HepG2 (cell line): ENCODE measurements at regions not wholly inside any gene's neighbourhood (a gene's known extent, or its start where the extent isn't known, plus 50 kb on each side); places are given as distances from the start of the nearest gene placed in this dataset.

Experiments used
- ATAC-seq: fragments of 200-7000 bp; cut with Tn5 transposase; 3 replicates; pipeline ENCODE4 v1.9.1; 2020; ENCODE audit warnings: mild to moderate bottlenecking, moderate library complexity
- BruUV-seq: library from RNA; stranded (reverse); fragments of 400-500 nt; replicated peaks from 2 replicates; lab custom pipeline; 2021; lab: Mats Ljungman, UMichigan
- CTCF ChIA-PET: fragments of 300-600 bp; formaldehyde crosslinking; extraction: SDS; loops from one replicate; lab custom pipeline; 2021; ENCODE audit warnings: low total read pairs, inconsistent platforms, low intra/inter-chr PET ratio; lab: Yijun Ruan, JAX
- POLR2A ChIA-PET: fragments of 350-600 bp; sonication (Branson Sonifier 250); formaldehyde crosslinking; loops from one replicate; lab custom pipeline; 2020; ENCODE audit warnings: antibody characterized with exemption, inconsistent platforms; lab: Yijun Ruan, JAX
- DNase-seq: peaks from one replicate; pipeline ENCODE4 v3.0.0-alpha.2; 2015; ENCODE audit warnings: low spot score
- FAIRE-seq: peaks from 3 replicates; lab custom pipeline; 2011; peaks lifted over from hg19 to GRCh38; lab: Jason Lieb, UNC
- H2AFZ ChIP-seq: one replicate; pipeline ENCODE4 v1.6.1; 2011; ENCODE audit warnings: low read length, inconsistent platforms
- H3K27ac ChIP-seq: fragments of 300-600 bp; 3 replicates; pipeline ENCODE4 v1.8.0; 2011; ENCODE audit warnings: mixed run types, mild to moderate bottlenecking, mixed read lengths, low read length, inconsistent platforms; ENCODE audit not compliant: insufficient read depth; ENCODE audit errors: extremely low read length
- H3K27me3 ChIP-seq, 2 experiments: fragments of 200-600 bp in 1 of 2; 2 replicates in 1 of 2; 3 replicates in 1 of 2; pipeline versions ENCODE4 v1.6.0 to v1.8.0; 2011; ENCODE audit warnings: low read length in 2 of 2, mild to moderate bottlenecking in 2 of 2, moderate library complexity in 2 of 2, inconsistent platforms in 1 of 2; ENCODE audit not compliant: insufficient read depth in 2 of 2, control insufficient read depth in 1 of 2
- H3K36me3 ChIP-seq, 2 experiments: fragments of 200-600 bp in 1 of 2; replicated peaks in 1 of 2; 2 replicates in 1 of 2; 3 replicates in 1 of 2; pipeline versions ENCODE4 v1.5.1 to v1.8.0; 2011; ENCODE audit warnings: low read length in 2 of 2, inconsistent platforms in 1 of 2; ENCODE audit not compliant: insufficient read depth in 2 of 2, control insufficient read depth in 1 of 2
- H3K4me1 ChIP-seq: 2 replicates; pipeline ENCODE4 v1.5.1; 2012; ENCODE audit warnings: low read length, inconsistent platforms; ENCODE audit not compliant: insufficient read depth
- H3K4me2 ChIP-seq: 2 replicates; pipeline ENCODE4 v1.6.0; 2011; ENCODE audit warnings: low read depth, low read length, inconsistent platforms
- H3K4me3 ChIP-seq, 3 experiments: fragments of 200-600 bp in 1 of 3; sonication (generic), shearing (Covaris generic) in 1 of 3; replicated peaks in 1 of 3; 2 replicates each; pipeline ENCODE4 v1.5.1; 2011 to 2016; ENCODE audit warnings: low read length in 3 of 3, inconsistent platforms in 2 of 3, low read depth in 2 of 3, mild to moderate bottlenecking in 2 of 3, control low read depth in 1 of 3, mixed read lengths in 1 of 3; ENCODE audit not compliant: insufficient read depth in 1 of 3
- H3K79me2 ChIP-seq: one replicate; pipeline ENCODE4 v1.6.1; 2011; ENCODE audit warnings: low read length, inconsistent platforms; ENCODE audit not compliant: insufficient read depth
- H3K9ac ChIP-seq: 2 replicates; pipeline ENCODE4 v1.6.0; 2011; ENCODE audit warnings: mild to moderate bottlenecking, low read depth, low read length, inconsistent platforms; ENCODE audit not compliant: insufficient read depth
- H3K9me3 ChIP-seq: 2 replicates; pipeline ENCODE4 v1.5.1; 2012; ENCODE audit warnings: mild to moderate bottlenecking, low read length
- H4K20me1 ChIP-seq: 2 replicates; pipeline ENCODE4 v1.6.0; 2011; ENCODE audit warnings: inconsistent platforms, mild to moderate bottlenecking, low read length, moderate library complexity; ENCODE audit not compliant: insufficient read depth
- BHLHE40 ChIP-seq: IDR thresholded peaks from 2 replicates; pipeline ENCODE4 v1.6.1; 2011; ENCODE audit warnings: low read length, improper control_type of control experiment
- KLF11 ChIP-seq: IDR thresholded peaks from 2 replicates; pipeline ENCODE4 v1.6.1; 2016; ENCODE audit warnings: missing compliant biosample characterization
- NONO ChIP-seq, 2 experiments: fragments of 450-650 bp in 1 of 2; sonication (generic) in 1 of 2; formaldehyde crosslinking in 1 of 2; IDR thresholded peaks in 1 of 2; conservative IDR thresholded peaks in 1 of 2; 2 replicates each; pipeline versions ENCODE4 v1.6.1 to v1.8.0; 2017 to 2022; ENCODE audit warnings: mild to moderate bottlenecking in 1 of 2, missing genetic modification reagents in 1 of 2, moderate library complexity in 1 of 2
- PREB ChIP-seq: sonication (generic); formaldehyde crosslinking; IDR thresholded peaks from 2 replicates; pipeline ENCODE4 v1.4.0; 2020; ENCODE audit warnings: missing genetic modification reagents
- RARG ChIP-seq: sonication (generic); formaldehyde crosslinking; IDR thresholded peaks from 2 replicates; pipeline ENCODE4 v1.4.0; 2020; ENCODE audit warnings: low read depth, mild to moderate bottlenecking, missing genetic modification reagents
- RCOR2 ChIP-seq: IDR thresholded peaks from 2 replicates; pipeline ENCODE4 v1.6.1; 2016; ENCODE audit warnings: missing biosample characterization, missing genetic modification reagents
- RNF2 ChIP-seq: fragments of 450-650 bp; conservative IDR thresholded peaks from 2 replicates; pipeline ENCODE4 v1.6.1; 2016; ENCODE audit warnings: low read depth
- SNAI1 ChIP-seq: sonication (generic); formaldehyde crosslinking; IDR thresholded peaks from 2 replicates; pipeline ENCODE4 v1.5.0; 2020; ENCODE audit warnings: mild to moderate bottlenecking, missing genetic modification reagents, borderline replicate concordance
- THRA ChIP-seq: sonication (generic); formaldehyde crosslinking; IDR thresholded peaks from 2 replicates; pipeline ENCODE4 v1.4.0; 2020; ENCODE audit warnings: missing genetic modification reagents, borderline replicate concordance
- ZFP62 ChIP-seq: sonication (generic); formaldehyde crosslinking; IDR thresholded peaks from 2 replicates; pipeline ENCODE4 v1.4.0; 2020; ENCODE audit warnings: missing genetic modification reagents
- ZMAT5 ChIP-seq: sonication (generic); formaldehyde crosslinking; IDR thresholded peaks from 2 replicates; pipeline ENCODE4 v1.5.0; 2020; ENCODE audit warnings: mild to moderate bottlenecking, low read depth, missing genetic modification reagents, borderline replicate concordance
- ZNF569 ChIP-seq: sonication (generic); formaldehyde crosslinking; IDR thresholded peaks from 2 replicates; pipeline ENCODE4 v1.5.0; 2020; ENCODE audit warnings: mild to moderate bottlenecking, missing genetic modification reagents, moderate library complexity, borderline replicate concordance
- ZNF629 ChIP-seq: sonication (generic); formaldehyde crosslinking; conservative IDR thresholded peaks from 2 replicates; pipeline ENCODE4 v1.5.0; 2020; ENCODE audit warnings: missing genetic modification reagents
- ZNF639 ChIP-seq: conservative IDR thresholded peaks from 2 replicates; pipeline ENCODE4 v1.6.1; 2018; ENCODE audit warnings: missing genetic modification reagents
- WGBS: methylation state at CpG from one replicate; pipeline ENCODE4 v1.1.6; 2017; ENCODE audit warnings: low lambda C conversion rate; 5-methylcytosine and 5-hydroxymethylcytosine counted together
- in situ Hi-C: cut with HindIII; loops from 2 replicates; pipeline ENCODE4 v1.10.0; 2017; ENCODE audit warnings: low pct_unique_long_range_greater_than_20kb; ENCODE audit not compliant: extremely low pct_ligation_motif_present
- intact Hi-C: fragments of 100-400 bp; cut with micrococcal nuclease; formaldehyde crosslinking; loops from one replicate; pipeline ENCODE4 v1.10.0; 2022; ENCODE audit not compliant: unreplicated experiment
- TF ChIP-seq, protein P1 (sequence below): IDR thresholded peaks from 2 replicates; pipeline ENCODE4 v1.6.1; 2016; ENCODE audit warnings: low read depth
- TF ChIP-seq, protein P2 (sequence below): sonication (generic); formaldehyde crosslinking; conservative IDR thresholded peaks from 2 replicates; pipeline ENCODE4 v1.4.0; 2020; ENCODE audit warnings: missing genetic modification reagents
- TF ChIP-seq, protein P3 (sequence below): sonication (generic); formaldehyde crosslinking; IDR thresholded peaks from 2 replicates; pipeline ENCODE4 v1.4.0; 2020; ENCODE audit warnings: mild to moderate bottlenecking, missing genetic modification reagents

- TF ChIP-seq ZNF639 (CRISPR knock-in tag), result no peak
- no peak for TF ChIP-seq RCOR2 (CRISPR knock-in tag)
- TF ChIP-seq, protein P1, sequence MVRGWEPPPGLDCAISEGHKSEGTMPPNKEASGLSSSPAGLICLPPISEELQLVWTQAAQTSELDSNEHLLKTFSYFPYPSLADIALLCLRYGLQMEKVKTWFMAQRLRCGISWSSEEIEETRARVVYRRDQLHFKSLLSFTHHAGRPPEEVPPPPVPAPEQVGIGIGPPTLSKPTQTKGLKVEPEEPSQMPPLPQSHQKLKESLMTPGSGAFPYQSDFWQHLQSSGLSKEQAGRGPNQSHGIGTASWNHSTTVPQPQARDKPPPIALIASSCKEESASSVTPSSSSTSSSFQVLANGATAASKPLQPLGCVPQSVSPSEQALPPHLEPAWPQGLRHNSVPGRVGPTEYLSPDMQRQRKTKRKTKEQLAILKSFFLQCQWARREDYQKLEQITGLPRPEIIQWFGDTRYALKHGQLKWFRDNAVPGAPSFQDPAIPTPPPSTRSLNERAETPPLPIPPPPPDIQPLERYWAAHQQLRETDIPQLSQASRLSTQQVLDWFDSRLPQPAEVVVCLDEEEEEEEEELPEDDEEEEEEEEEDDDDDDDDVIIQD (CRISPR knock-in tag), result no peak
- TF ChIP-seq ZMAT5 (CRISPR knock-in tag), result no peak
- TF ChIP-seq THRA (CRISPR knock-in tag), result no peak
- TF ChIP-seq, all 625 proteins: peak for 0
These were observed 181.5 kb upstream of the MGAT5 start (continued) for GRCh38 chr2:134072341-134072740.

DNA sequence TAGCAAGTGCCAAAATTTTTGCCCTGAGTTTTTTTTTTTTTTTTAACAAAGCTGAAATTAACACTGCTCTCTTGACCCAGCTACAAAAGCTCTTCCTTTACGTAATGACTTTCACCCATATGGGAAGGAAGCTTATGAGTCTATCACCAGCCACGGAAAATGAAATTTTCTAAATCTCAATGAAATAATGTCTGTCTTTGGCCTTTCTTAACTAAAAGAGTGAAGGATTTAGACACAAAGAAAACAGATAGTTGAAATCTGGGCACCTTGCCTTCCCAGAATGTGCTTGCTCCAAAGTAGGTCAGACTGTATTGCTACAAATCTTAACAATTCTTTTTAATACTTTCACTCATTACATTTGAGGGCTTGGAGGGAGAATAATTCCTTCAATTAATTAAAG lies 180.8 kb upstream of the MGAT5 start:
- no peak for FAIRE-seq
- TF ChIP-seq RARG (CRISPR knock-in tag) (no peak), SNAI1 (CRISPR knock-in tag) (no peak), KLF11 (CRISPR knock-in tag) (no peak), NONO (IDR thresholded peaks at IDR 0.05) (no peak), NONO (CRISPR knock-in tag; conservative IDR thresholded peaks at IDR 0.05) (no peak), ZFP62 (no peak), RNF2 (no peak), BHLHE40 (no peak), ZNF569 (CRISPR knock-in tag) (no peak), PREB (CRISPR knock-in tag) (no peak), ZNF629 (CRISPR knock-in tag) (no peak)
- TF ChIP-seq, protein P2, sequence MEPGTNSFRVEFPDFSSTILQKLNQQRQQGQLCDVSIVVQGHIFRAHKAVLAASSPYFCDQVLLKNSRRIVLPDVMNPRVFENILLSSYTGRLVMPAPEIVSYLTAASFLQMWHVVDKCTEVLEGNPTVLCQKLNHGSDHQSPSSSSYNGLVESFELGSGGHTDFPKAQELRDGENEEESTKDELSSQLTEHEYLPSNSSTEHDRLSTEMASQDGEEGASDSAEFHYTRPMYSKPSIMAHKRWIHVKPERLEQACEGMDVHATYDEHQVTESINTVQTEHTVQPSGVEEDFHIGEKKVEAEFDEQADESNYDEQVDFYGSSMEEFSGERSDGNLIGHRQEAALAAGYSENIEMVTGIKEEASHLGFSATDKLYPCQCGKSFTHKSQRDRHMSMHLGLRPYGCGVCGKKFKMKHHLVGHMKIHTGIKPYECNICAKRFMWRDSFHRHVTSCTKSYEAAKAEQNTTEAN (CRISPR knock-in tag), result no peak
- TF ChIP-seq, protein P3, sequence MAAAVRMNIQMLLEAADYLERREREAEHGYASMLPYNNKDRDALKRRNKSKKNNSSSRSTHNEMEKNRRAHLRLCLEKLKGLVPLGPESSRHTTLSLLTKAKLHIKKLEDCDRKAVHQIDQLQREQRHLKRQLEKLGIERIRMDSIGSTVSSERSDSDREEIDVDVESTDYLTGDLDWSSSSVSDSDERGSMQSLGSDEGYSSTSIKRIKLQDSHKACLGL, result no peak

More for the DNA sequence above, 180.8 kb upstream of the MGAT5 start:
- Histone ChIP-seq H3K4me3 (no peak overlapping the region), H3K9ac (no peak overlapping the region), H3K4me2 (no peak overlapping the region), H4K20me1 (no peaks in the 10 kb centered on the region), H3K27ac (no peak overlapping the region), H3K36me3 (no peaks in the 10 kb centered on the region), H3K4me1 (no peaks in the 10 kb centered on the region), H3K27me3 (peaks cover 0 to 3% of the 10 kb centered on the region in 2 experiments; a peak in 1 of 5 replicates), H3K79me2 (no peaks in the 10 kb centered on the region), H2AFZ (no peak overlapping the region), H3K9me3 (no peaks in the 10 kb centered on the region)
- ATAC-seq (no peak), DNase-seq (no peak)
- in situ Hi-C loops, result no loop called here
- intact Hi-C loops, result no loop called here
- WGBS, result 31% methylated on average over 2 of the region's 2 CpGs
- no TSS peak for BruUV-seq
- ChIA-PET CTCF (no interaction called here), POLR2A (no interaction called here)
